HepG2 (cell line): ENCODE measurements at regions not wholly inside any gene's neighbourhood (a gene's known extent, or its start where the extent isn't known, plus 50 kb on each side); places are given as distances from the start of the nearest gene placed in this dataset.
A peak's percentile ranks its signal among the peaks of the same experiment; 100 is the strongest.

ENCODE experiments used
- ATAC-seq: fragments of 200-7000 bp; cut with Tn5 transposase; 3 replicates; pipeline ENCODE4 v1.9.1; 2020; ENCODE audit warnings: mild to moderate bottlenecking, moderate library complexity
- BruUV-seq: library from RNA; stranded (reverse); fragments of 400-500 nt; replicated peaks from 2 replicates; lab custom pipeline; 2021; lab: Mats Ljungman, UMichigan
- CTCF ChIA-PET: fragments of 300-600 bp; formaldehyde crosslinking; extraction: SDS; loops from one replicate; lab custom pipeline; 2021; ENCODE audit warnings: low total read pairs, inconsistent platforms, low intra/inter-chr PET ratio; lab: Yijun Ruan, JAX
- POLR2A ChIA-PET: fragments of 350-600 bp; sonication (Branson Sonifier 250); formaldehyde crosslinking; loops from one replicate; lab custom pipeline; 2020; ENCODE audit warnings: antibody characterized with exemption, inconsistent platforms; lab: Yijun Ruan, JAX
- DNase-seq: peaks from one replicate; pipeline ENCODE4 v3.0.0-alpha.2; 2015; ENCODE audit warnings: low spot score
- FAIRE-seq: peaks from 3 replicates; lab custom pipeline; 2011; peaks lifted over from hg19 to GRCh38; lab: Jason Lieb, UNC
- H2AFZ ChIP-seq: one replicate; pipeline ENCODE4 v1.6.1; 2011; ENCODE audit warnings: low read length, inconsistent platforms
- H3K27ac ChIP-seq: fragments of 300-600 bp; 3 replicates; pipeline ENCODE4 v1.8.0; 2011; ENCODE audit warnings: mixed run types, mild to moderate bottlenecking, mixed read lengths, low read length, inconsistent platforms; ENCODE audit not compliant: insufficient read depth; ENCODE audit errors: extremely low read length
- H3K27me3 ChIP-seq, 2 experiments: fragments of 200-600 bp in 1 of 2; 2 replicates in 1 of 2; 3 replicates in 1 of 2; pipeline versions ENCODE4 v1.6.0 to v1.8.0; 2011; ENCODE audit warnings: low read length in 2 of 2, mild to moderate bottlenecking in 2 of 2, moderate library complexity in 2 of 2, inconsistent platforms in 1 of 2; ENCODE audit not compliant: insufficient read depth in 2 of 2, control insufficient read depth in 1 of 2
- H3K36me3 ChIP-seq, 2 experiments: fragments of 200-600 bp in 1 of 2; replicated peaks in 1 of 2; 2 replicates in 1 of 2; 3 replicates in 1 of 2; pipeline versions ENCODE4 v1.5.1 to v1.8.0; 2011; ENCODE audit warnings: low read length in 2 of 2, inconsistent platforms in 1 of 2; ENCODE audit not compliant: insufficient read depth in 2 of 2, control insufficient read depth in 1 of 2
- H3K4me1 ChIP-seq: 2 replicates; pipeline ENCODE4 v1.5.1; 2012; ENCODE audit warnings: low read length, inconsistent platforms; ENCODE audit not compliant: insufficient read depth
- H3K4me2 ChIP-seq: 2 replicates; pipeline ENCODE4 v1.6.0; 2011; ENCODE audit warnings: low read depth, low read length, inconsistent platforms
- H3K4me3 ChIP-seq, 3 experiments: fragments of 200-600 bp in 1 of 3; sonication (generic), shearing (Covaris generic) in 1 of 3; replicated peaks in 1 of 3; 2 replicates each; pipeline ENCODE4 v1.5.1; 2011 to 2016; ENCODE audit warnings: low read length in 3 of 3, inconsistent platforms in 2 of 3, low read depth in 2 of 3, mild to moderate bottlenecking in 2 of 3, control low read depth in 1 of 3, mixed read lengths in 1 of 3; ENCODE audit not compliant: insufficient read depth in 1 of 3
- H3K79me2 ChIP-seq: one replicate; pipeline ENCODE4 v1.6.1; 2011; ENCODE audit warnings: low read length, inconsistent platforms; ENCODE audit not compliant: insufficient read depth
- H3K9ac ChIP-seq: 2 replicates; pipeline ENCODE4 v1.6.0; 2011; ENCODE audit warnings: mild to moderate bottlenecking, low read depth, low read length, inconsistent platforms; ENCODE audit not compliant: insufficient read depth
- H3K9me3 ChIP-seq: 2 replicates; pipeline ENCODE4 v1.5.1; 2012; ENCODE audit warnings: mild to moderate bottlenecking, low read length
- H4K20me1 ChIP-seq: 2 replicates; pipeline ENCODE4 v1.6.0; 2011; ENCODE audit warnings: inconsistent platforms, mild to moderate bottlenecking, low read length, moderate library complexity; ENCODE audit not compliant: insufficient read depth
- CCAR2 ChIP-seq: fragments of 200-400 bp; formaldehyde crosslinking; optimal IDR thresholded peaks from 2 replicates; pipeline ENCODE3; 2018; ENCODE audit warnings: low read depth, mild to moderate bottlenecking, low read length, moderate library complexity
- HHEX ChIP-seq: IDR thresholded peaks from 2 replicates; pipeline ENCODE4 v1.6.1; 2016; ENCODE audit warnings: control low read depth
- HNRNPLL ChIP-seq: fragments of 200-400 bp; formaldehyde crosslinking; IDR thresholded peaks from 2 replicates; pipeline ENCODE4 v1.6.1; 2017; ENCODE audit warnings: mild to moderate bottlenecking, low read depth, low read length; ENCODE audit not compliant: poor library complexity, severe bottlenecking
- KLF9 ChIP-seq: IDR thresholded peaks from 2 replicates; pipeline ENCODE4 v1.6.1; 2016; ENCODE audit warnings: low read depth
- SMC3 ChIP-seq: IDR thresholded peaks from 2 replicates; pipeline ENCODE4 v1.6.1; 2011; ENCODE audit warnings: low read length, improper control_type of control experiment
- STAG1 ChIP-seq: sonication (generic); formaldehyde crosslinking; IDR thresholded peaks from 2 replicates; pipeline ENCODE4 v1.4.0; 2020; ENCODE audit warnings: missing genetic modification reagents
- in situ Hi-C: cut with HindIII; loops from 2 replicates; pipeline ENCODE4 v1.10.0; 2017; ENCODE audit warnings: low pct_unique_long_range_greater_than_20kb; ENCODE audit not compliant: extremely low pct_ligation_motif_present
- intact Hi-C: fragments of 100-400 bp; cut with micrococcal nuclease; formaldehyde crosslinking; loops from one replicate; pipeline ENCODE4 v1.10.0; 2022; ENCODE audit not compliant: unreplicated experiment
- TF ChIP-seq, protein P1 (sequence below): sonication (generic); formaldehyde crosslinking; IDR thresholded peaks from 2 replicates; pipeline ENCODE4 v1.5.0; 2020; ENCODE audit warnings: mild to moderate bottlenecking, missing genetic modification reagents
- TF ChIP-seq, protein P2 (sequence below): sonication (generic); formaldehyde crosslinking; IDR thresholded peaks from 2 replicates; pipeline ENCODE4 v1.5.0; 2020; ENCODE audit warnings: mild to moderate bottlenecking, missing genetic modification reagents, moderate library complexity
- TF ChIP-seq, protein P3 (sequence below): IDR thresholded peaks from 2 replicates; pipeline ENCODE4 v1.6.1; 2016; ENCODE audit warnings: control low read depth
- TF ChIP-seq, protein P4 (sequence below): sonication (generic); formaldehyde crosslinking; IDR thresholded peaks from 2 replicates; pipeline ENCODE4 v1.4.0; 2020; ENCODE audit warnings: mild to moderate bottlenecking, missing genetic modification reagents
- TF ChIP-seq, protein P5 (sequence below): sonication (generic); formaldehyde crosslinking; IDR thresholded peaks from 2 replicates; pipeline ENCODE4 v1.8.1; 2023; ENCODE audit warnings: mild to moderate bottlenecking, moderate library complexity, missing genetic modification reagents

DNA sequence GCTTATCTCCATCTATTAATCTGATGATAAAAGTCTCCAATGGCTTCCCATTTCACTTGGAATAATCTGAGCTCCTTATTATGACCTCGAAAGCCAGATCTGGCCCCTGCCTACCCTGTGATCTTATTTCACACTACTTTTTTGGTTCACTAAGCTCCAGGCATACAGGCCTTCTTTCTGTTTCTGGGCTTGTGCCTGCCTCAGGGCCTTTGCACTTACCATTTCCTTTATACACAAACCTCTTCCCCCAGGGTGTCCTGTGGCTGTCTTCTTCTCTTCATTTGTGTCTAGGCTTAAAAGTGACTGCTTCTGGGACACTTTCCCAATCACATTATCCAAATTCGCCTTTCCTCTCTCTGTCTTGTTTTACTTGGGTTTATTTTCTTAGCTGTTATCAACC lies 478.8 kb downstream of the LRIG3 start (continued):
- TF ChIP-seq, protein P1, sequence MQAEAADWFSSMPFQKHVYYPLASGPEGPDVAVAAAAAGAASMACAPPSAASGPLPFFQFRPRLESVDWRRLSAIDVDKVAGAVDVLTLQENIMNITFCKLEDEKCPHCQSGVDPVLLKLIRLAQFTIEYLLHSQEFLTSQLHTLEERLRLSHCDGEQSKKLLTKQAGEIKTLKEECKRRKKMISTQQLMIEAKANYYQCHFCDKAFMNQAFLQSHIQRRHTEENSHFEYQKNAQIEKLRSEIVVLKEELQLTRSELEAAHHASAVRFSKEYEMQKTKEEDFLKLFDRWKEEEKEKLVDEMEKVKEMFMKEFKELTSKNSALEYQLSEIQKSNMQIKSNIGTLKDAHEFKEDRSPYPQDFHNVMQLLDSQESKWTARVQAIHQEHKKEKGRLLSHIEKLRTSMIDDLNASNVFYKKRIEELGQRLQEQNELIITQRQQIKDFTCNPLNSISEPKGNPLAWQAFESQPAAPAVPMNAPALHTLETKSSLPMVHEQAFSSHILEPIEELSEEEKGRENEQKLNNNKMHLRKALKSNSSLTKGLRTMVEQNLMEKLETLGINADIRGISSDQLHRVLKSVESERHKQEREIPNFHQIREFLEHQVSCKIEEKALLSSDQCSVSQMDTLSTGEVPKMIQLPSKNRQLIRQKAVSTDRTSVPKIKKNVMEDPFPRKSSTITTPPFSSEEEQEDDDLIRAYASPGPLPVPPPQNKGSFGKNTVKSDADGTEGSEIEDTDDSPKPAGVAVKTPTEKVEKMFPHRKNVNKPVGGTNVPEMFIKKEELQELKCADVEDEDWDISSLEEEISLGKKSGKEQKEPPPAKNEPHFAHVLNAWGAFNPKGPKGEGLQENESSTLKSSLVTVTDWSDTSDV, result no peak

DNA sequence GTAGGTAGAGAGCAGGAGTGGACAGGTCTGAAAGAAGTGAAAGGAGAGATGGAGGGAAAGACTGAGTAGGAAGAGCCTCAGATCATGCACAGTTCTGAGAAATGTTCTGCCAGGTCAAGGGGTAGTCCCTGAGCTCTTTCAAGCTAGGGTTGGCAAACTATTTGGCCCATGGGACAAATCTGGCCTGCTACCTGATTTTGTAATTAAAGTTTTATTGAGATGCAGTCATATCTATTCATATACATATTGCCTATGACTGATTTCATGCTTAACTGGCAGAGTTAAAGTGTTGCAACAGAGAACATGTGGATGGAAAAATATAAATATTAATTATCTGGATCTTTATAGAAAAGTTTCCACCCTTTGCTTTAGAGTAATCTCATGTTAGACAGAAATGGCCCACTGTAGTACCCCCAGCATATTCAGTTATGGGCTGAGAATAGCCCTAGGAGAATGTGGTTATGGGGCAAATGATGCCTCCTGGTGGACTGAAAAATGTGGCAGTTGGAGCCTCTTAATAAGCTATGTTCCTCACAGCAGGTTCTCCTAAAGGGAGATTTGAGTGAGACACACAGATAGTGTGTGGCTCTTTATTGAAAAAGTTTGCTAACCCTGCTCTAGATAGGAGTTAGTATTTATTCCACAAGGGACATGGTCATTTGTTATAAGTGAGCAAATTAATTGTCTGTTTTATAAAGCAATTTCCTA lies 476.9 kb downstream of the LRIG3 start:
- H3K27ac ChIP-seq, result no peak overlapping the region
- peak; percentile 83 for ATAC-seq
- POLR2A ChIA-PET, result no interaction called here
- no peaks in the 10 kb centered on the region for H4K20me1 ChIP-seq
- no peak overlapping the region for H2AFZ ChIP-seq
- CTCF ChIA-PET, result interaction anchor here (2.4 kb wide), 1 partner anchor 97 kb away, joined by 28 read pairs; no protein-coding TSS in a partner anchor
- TF ChIP-seq HHEX, result no peak
- no peak for TF ChIP-seq KLF9
- no peak for TF ChIP-seq CCAR2
- TF ChIP-seq, protein P2, sequence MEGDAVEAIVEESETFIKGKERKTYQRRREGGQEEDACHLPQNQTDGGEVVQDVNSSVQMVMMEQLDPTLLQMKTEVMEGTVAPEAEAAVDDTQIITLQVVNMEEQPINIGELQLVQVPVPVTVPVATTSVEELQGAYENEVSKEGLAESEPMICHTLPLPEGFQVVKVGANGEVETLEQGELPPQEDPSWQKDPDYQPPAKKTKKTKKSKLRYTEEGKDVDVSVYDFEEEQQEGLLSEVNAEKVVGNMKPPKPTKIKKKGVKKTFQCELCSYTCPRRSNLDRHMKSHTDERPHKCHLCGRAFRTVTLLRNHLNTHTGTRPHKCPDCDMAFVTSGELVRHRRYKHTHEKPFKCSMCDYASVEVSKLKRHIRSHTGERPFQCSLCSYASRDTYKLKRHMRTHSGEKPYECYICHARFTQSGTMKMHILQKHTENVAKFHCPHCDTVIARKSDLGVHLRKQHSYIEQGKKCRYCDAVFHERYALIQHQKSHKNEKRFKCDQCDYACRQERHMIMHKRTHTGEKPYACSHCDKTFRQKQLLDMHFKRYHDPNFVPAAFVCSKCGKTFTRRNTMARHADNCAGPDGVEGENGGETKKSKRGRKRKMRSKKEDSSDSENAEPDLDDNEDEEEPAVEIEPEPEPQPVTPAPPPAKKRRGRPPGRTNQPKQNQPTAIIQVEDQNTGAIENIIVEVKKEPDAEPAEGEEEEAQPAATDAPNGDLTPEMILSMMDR (CRISPR knock-in tag), result peak; percentile 52
- TF ChIP-seq SMC3, result peak; percentile 74
- no peak for TF ChIP-seq HNRNPLL
- TF ChIP-seq, protein P3, sequence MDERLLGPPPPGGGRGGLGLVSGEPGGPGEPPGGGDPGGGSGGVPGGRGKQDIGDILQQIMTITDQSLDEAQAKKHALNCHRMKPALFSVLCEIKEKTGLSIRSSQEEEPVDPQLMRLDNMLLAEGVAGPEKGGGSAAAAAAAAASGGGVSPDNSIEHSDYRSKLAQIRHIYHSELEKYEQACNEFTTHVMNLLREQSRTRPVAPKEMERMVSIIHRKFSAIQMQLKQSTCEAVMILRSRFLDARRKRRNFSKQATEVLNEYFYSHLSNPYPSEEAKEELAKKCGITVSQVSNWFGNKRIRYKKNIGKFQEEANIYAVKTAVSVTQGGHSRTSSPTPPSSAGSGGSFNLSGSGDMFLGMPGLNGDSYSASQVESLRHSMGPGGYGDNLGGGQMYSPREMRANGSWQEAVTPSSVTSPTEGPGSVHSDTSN (CRISPR knock-in tag), result no peak
- peak; percentile 53 for TF ChIP-seq STAG1 (CRISPR knock-in tag)
- TF ChIP-seq, protein P4, sequence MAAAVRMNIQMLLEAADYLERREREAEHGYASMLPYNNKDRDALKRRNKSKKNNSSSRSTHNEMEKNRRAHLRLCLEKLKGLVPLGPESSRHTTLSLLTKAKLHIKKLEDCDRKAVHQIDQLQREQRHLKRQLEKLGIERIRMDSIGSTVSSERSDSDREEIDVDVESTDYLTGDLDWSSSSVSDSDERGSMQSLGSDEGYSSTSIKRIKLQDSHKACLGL (CRISPR knock-in tag), result no peak
- TF ChIP-seq, protein P5, sequence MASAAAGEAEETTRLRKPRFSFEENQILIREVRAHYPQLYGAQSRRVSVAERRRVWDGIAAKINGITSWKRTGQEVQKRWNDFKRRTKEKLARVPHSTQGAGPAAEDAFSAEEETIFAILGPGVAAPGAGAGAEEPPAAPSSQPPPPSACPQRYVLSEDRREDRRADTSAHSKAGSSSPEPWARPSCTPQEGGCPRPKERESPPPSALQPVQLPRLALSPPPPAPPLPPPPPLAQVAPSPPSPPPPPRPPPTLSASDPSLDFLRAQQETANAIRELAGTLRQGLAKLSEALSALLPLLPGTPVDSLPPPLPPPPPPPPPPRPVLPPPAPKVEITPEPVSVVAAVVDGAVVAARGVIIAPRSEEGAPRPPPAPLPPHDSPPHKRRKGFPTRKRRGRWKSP (CRISPR knock-in tag), result no peak
- no peaks in the 10 kb centered on the region for H3K9me3 ChIP-seq
- no peaks in the 10 kb centered on the region for H3K27me3 ChIP-seq
- H3K4me2 ChIP-seq, result no peak overlapping the region
- H3K4me1 ChIP-seq, result no peaks in the 10 kb centered on the region
- in situ Hi-C loops, result loop anchor here (25.0 kb wide), 1 partner anchor 456 kb away; no protein-coding TSS in a partner anchor
- no peak overlapping the region for H3K9ac ChIP-seq
- FAIRE-seq, result no peak
- H3K4me3 ChIP-seq, result no peak overlapping the region
- no peaks in the 10 kb centered on the region for H3K36me3 ChIP-seq
- intact Hi-C loops, result loop anchor here (1.0 to 5.0 kb wide), 2 partner anchors 97 to 709 kb away; no protein-coding TSS in a partner anchor
- peak; percentile 28 for DNase-seq
- H3K79me2 ChIP-seq, result no peaks in the 10 kb centered on the region
- no TSS peak for BruUV-seq
